SU-DHL-6 (cell line): ENCODE measurements at regions not wholly inside any gene's neighbourhood (a gene's known extent, or its start where the extent isn't known, plus 50 kb on each side); places are given as distances from the start of the nearest gene placed in this dataset.

Experiments
- H2AFZ ChIP-seq: fragments of 200-600 bp; sonication (generic); 2 replicates; pipeline ENCODE4 v1.6.1; 2014; ENCODE audit warnings: low read depth, mild to moderate bottlenecking, moderate library complexity, mixed read lengths, antibody characterized with exemption, low read length; ENCODE audit not compliant: severe bottlenecking
- H3F3A ChIP-seq: fragments of 200-600 bp; shearing (Covaris generic); 2 replicates; pipeline ENCODE4 v1.6.0; 2016; ENCODE audit warnings: antibody characterized with exemption, mild to moderate bottlenecking; ENCODE audit not compliant: insufficient read depth
- H3K27ac ChIP-seq: fragments of 200-600 bp; sonication (generic); 2 replicates; pipeline ENCODE4 v1.5.1; 2016; ENCODE audit warnings: low read depth, mild to moderate bottlenecking, low read length, moderate library complexity, mixed read lengths
- H3K27me3 ChIP-seq: fragments of 200-600 bp; sonication (generic), shearing (Covaris generic); 2 replicates; pipeline ENCODE4 v1.6.0; 2014; ENCODE audit warnings: mild to moderate bottlenecking, low read length
- H3K36me3 ChIP-seq: fragments of 200-600 bp; sonication (generic); 2 replicates; pipeline ENCODE4 v1.6.1; 2014; ENCODE audit warnings: mild to moderate bottlenecking, low read length, mixed read lengths
- H3K4me2 ChIP-seq: fragments of 300-600, 200-600 bp; shearing (Covaris generic), sonication (generic); 2 replicates; pipeline ENCODE4 v1.6.0; 2014; ENCODE audit warnings: low read length, low read depth, mild to moderate bottlenecking; ENCODE audit not compliant: poor library complexity, severe bottlenecking
- H3K4me3 ChIP-seq: fragments of 200-600 bp; sonication (generic); 2 replicates; pipeline ENCODE4 v1.5.1; 2014; ENCODE audit warnings: antibody characterized with exemption, low read length, mild to moderate bottlenecking, mixed read lengths; ENCODE audit not compliant: insufficient read depth, poor library complexity, severe bottlenecking
- H3K79me2 ChIP-seq: fragments of 200-600 bp; sonication (generic); 2 replicates; pipeline ENCODE4 v1.6.1; 2014; ENCODE audit warnings: mild to moderate bottlenecking, low read length, moderate library complexity; ENCODE audit not compliant: insufficient read depth
- H3K9ac ChIP-seq: fragments of 200-600 bp; sonication (generic); 2 replicates; pipeline ENCODE4 v1.7.0; 2014; ENCODE audit warnings: mild to moderate bottlenecking, low read length
- H3K9me2 ChIP-seq: fragments of 200-600 bp; sonication (generic); replicated peaks from 2 replicates; pipeline ENCODE4 v1.6.1; 2014; ENCODE audit warnings: low read length; ENCODE audit not compliant: insufficient read depth
- H3K9me3 ChIP-seq: fragments of 200-600 bp; sonication (generic); 2 replicates; pipeline ENCODE4 v1.6.1; 2014; ENCODE audit warnings: low read length, mixed read lengths; ENCODE audit not compliant: insufficient read depth
- H4K20me1 ChIP-seq: fragments of 200-600 bp; sonication (generic); 2 replicates; pipeline ENCODE4 v1.6.1; 2014; ENCODE audit warnings: low read depth, mild to moderate bottlenecking, antibody characterized with exemption, low read length, moderate library complexity, mixed read lengths
- CTCF ChIP-seq: fragments of 200-600 bp; sonication (generic); IDR thresholded peaks from one replicate; pipeline ENCODE4 v1.5.1; 2017; ENCODE audit warnings: antibody characterized with exemption, mild to moderate bottlenecking, low read length, moderate library complexity; ENCODE audit not compliant: insufficient read depth, poor library complexity, severe bottlenecking
- EZH2phosphoT487 ChIP-seq: fragments of 200-600 bp; sonication (generic), shearing (Covaris generic); conservative IDR thresholded peaks from 2 replicates; pipeline ENCODE4 v1.6.1; 2018; ENCODE audit warnings: mild to moderate bottlenecking, antibody characterized with exemption, low read length, moderate library complexity, mixed read lengths

GRCh38 chr10:128738386-128738915 is 612.2 kb upstream of the MKI67 start:
- Histone ChIP-seq H3K27me3 (no peaks in the 10 kb centered on the region), H3K4me3 (no peak overlapping the region), H3K4me2 (no peak overlapping the region), H3K9me2 (no peaks in the 10 kb centered on the region), H4K20me1 (no peaks in the 10 kb centered on the region), H3K27ac (no peak overlapping the region), H3K79me2 (no peaks in the 10 kb centered on the region), H3K9ac (no peak overlapping the region), H3F3A (no peaks in the 10 kb centered on the region), H3K9me3 (no peaks in the 10 kb centered on the region), H3K36me3 (no peaks in the 10 kb centered on the region), H2AFZ (no peak overlapping the region)
- no peak for TF ChIP-seq CTCF
- TF ChIP-seq EZH2phosphoT487 = no peak

DNA sequence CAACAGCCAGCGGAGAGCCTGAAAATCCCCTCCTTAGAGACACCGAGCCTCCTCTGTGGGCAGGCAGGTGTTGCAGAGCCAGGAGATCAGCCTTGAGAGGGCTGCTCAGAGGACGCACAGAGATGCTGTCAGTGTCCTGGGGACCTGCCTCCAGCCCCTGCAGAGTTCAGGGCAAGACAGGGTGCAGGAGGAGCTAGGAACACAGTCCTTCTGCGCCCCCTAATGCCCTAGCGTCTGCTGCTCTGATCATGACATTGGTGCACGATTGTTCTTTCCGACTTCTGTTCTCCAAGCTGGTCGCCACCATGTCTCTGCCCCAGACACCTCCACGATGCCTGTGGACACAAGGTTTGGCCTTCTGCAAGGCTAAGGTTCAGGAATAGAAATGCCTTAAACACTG is 613.7 kb upstream of the MKI67 start:
- Histone ChIP-seq H4K20me1 (no peaks in the 10 kb centered on the region), H3K9me2 (no peaks in the 10 kb centered on the region), H2AFZ (no peak overlapping the region), H3K9ac (no peak overlapping the region), H3K9me3 (no peaks in the 10 kb centered on the region), H3K4me2 (no peak overlapping the region), H3K4me3 (no peak overlapping the region), H3K27ac (no peak overlapping the region), H3K27me3 (no peaks in the 10 kb centered on the region), H3K79me2 (no peaks in the 10 kb centered on the region), H3F3A (no peaks in the 10 kb centered on the region), H3K36me3 (no peaks in the 10 kb centered on the region)
- TF ChIP-seq EZH2phosphoT487 = no peak

- Histone ChIP-seq H3K27me3 (no peaks in the 10 kb centered on the region), H3K79me2 (no peaks in the 10 kb centered on the region), H4K20me1 (no peaks in the 10 kb centered on the region), H3K4me2 (no peak overlapping the region), H3K4me3 (no peak overlapping the region), H3K27ac (no peak overlapping the region), H3F3A (no peaks in the 10 kb centered on the region), H3K9me2 (no peaks in the 10 kb centered on the region), H2AFZ (no peak overlapping the region), H3K9me3 (no peaks in the 10 kb centered on the region), H3K9ac (no peak overlapping the region), H3K36me3 (no peaks in the 10 kb centered on the region)
- TF ChIP-seq EZH2phosphoT487 = no peak
- TF ChIP-seq CTCF = no peak
Measured at GRCh38 chr10:128741180-128741579, 615.0 kb upstream of the MKI67 start.

DNA sequence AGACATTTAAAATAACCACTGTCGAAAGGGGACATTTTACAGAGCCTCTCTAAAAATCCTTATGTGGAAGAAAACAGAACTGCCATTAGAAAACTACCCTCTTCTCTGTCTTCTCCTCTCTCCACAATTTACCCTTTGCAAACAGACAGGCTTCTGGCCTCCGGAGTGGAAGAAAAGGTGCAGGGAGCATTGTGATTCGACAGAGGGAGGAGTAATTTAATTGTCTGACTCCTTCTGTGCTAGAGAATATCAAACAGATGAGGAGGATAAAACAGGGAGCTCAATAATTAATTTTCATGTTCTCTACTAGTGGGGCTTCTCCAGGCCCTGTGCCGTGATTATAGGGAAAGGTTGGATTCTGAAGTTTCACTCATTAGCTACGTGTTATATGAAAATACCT is 615.5 kb upstream of the MKI67 start:
- Histone ChIP-seq H2AFZ (no peak overlapping the region), H3K36me3 (no peaks in the 10 kb centered on the region), H4K20me1 (no peaks in the 10 kb centered on the region), H3K9me3 (no peaks in the 10 kb centered on the region), H3F3A (no peaks in the 10 kb centered on the region), H3K4me3 (no peak overlapping the region), H3K9me2 (no peaks in the 10 kb centered on the region), H3K4me2 (no peak overlapping the region), H3K9ac (no peak overlapping the region), H3K27me3 (no peaks in the 10 kb centered on the region), H3K79me2 (no peaks in the 10 kb centered on the region), H3K27ac (no peak overlapping the region)
- TF ChIP-seq EZH2phosphoT487 = no peak
- TF ChIP-seq CTCF = no peak
